DOHH2 (cell line): ENCODE measurements at regions not wholly inside any gene's neighbourhood (a gene's known extent, or its start where the extent isn't known, plus 50 kb on each side); places are given as distances from the start of the nearest gene placed in this dataset.

Experiments used
- H3F3A ChIP-seq: fragments of 200-600 bp; sonication (generic), shearing (Covaris generic); 2 replicates; pipeline ENCODE4 v1.6.0; 2016; ENCODE audit warnings: antibody characterized with exemption, mild to moderate bottlenecking; ENCODE audit not compliant: control insufficient read depth, insufficient read depth
- H3K27ac ChIP-seq: fragments of 200-600 bp; sonication (generic); 2 replicates; pipeline ENCODE4 v1.5.1; 2014; ENCODE audit warnings: low read depth, mild to moderate bottlenecking, low read length, moderate library complexity
- H3K27me3 ChIP-seq: fragments of 200-600 bp; sonication (generic); 2 replicates; pipeline ENCODE4 v1.6.1; 2014; ENCODE audit warnings: mild to moderate bottlenecking, low read length, mixed read lengths; ENCODE audit not compliant: control insufficient read depth
- H3K36me3 ChIP-seq: fragments of 200-600 bp; sonication (generic); 2 replicates; pipeline ENCODE4 v1.6.1; 2014; ENCODE audit warnings: mild to moderate bottlenecking, low read length, moderate library complexity, mixed read lengths; ENCODE audit not compliant: control insufficient read depth
- H3K4me1 ChIP-seq: fragments of 200-600 bp; sonication (generic); 2 replicates; pipeline ENCODE4 v1.6.1; 2014; ENCODE audit warnings: mild to moderate bottlenecking, low read length, mixed read lengths; ENCODE audit not compliant: control insufficient read depth
- H3K4me2 ChIP-seq: fragments of 200-600 bp; sonication (generic); 2 replicates; pipeline ENCODE4 v1.6.0; 2014; ENCODE audit warnings: mild to moderate bottlenecking, low read length, moderate library complexity
- H3K4me3 ChIP-seq: fragments of 200-600 bp; sonication (generic); 2 replicates; pipeline ENCODE4 v1.5.1; 2014; ENCODE audit warnings: mild to moderate bottlenecking, low read length, mixed read lengths
- H3K79me2 ChIP-seq: fragments of 200-600 bp; sonication (generic); 2 replicates; pipeline ENCODE4 v1.6.1; 2014; ENCODE audit warnings: mild to moderate bottlenecking, low read length, mixed read lengths; ENCODE audit not compliant: control insufficient read depth
- H3K9me2 ChIP-seq: fragments of 200-600 bp; sonication (generic); replicated peaks from 2 replicates; pipeline ENCODE4 v1.6.1; 2014; ENCODE audit warnings: mild to moderate bottlenecking, low read length, mixed read lengths; ENCODE audit not compliant: control insufficient read depth
- H3K9me3 ChIP-seq: fragments of 200-600 bp; sonication (generic); 2 replicates; pipeline ENCODE4 v1.6.1; 2014; ENCODE audit warnings: antibody characterized with exemption, low read length, mixed read lengths; ENCODE audit not compliant: control insufficient read depth, insufficient read depth
- H4K20me1 ChIP-seq: fragments of 200-600 bp; sonication (generic); 2 replicates; pipeline ENCODE4 v1.6.0; 2014; ENCODE audit warnings: low read depth, mild to moderate bottlenecking, antibody characterized with exemption, low read length, moderate library complexity; ENCODE audit not compliant: control insufficient read depth, insufficient read depth
- CTCF ChIP-seq: fragments of 200-600 bp; sonication (generic); IDR thresholded peaks from one replicate; pipeline ENCODE4 v1.5.1; 2014; ENCODE audit warnings: antibody characterized with exemption, mild to moderate bottlenecking, low read depth, low read length; ENCODE audit not compliant: poor library complexity, severe bottlenecking
- EZH2phosphoT487 ChIP-seq: fragments of 200-600 bp; sonication (generic); IDR thresholded peaks from 2 replicates; pipeline ENCODE4 v1.6.1; 2017; ENCODE audit warnings: borderline replicate concordance, mild to moderate bottlenecking, antibody characterized with exemption, low read length, moderate library complexity, mixed read lengths

- Histone ChIP-seq H3K4me3 (no peak overlapping the region), H3K9me2 (no peaks in the 10 kb centered on the region), H3K27me3 (no peaks in the 10 kb centered on the region), H3F3A (no peaks in the 10 kb centered on the region), H3K27ac (no peak overlapping the region), H3K36me3 (no peaks in the 10 kb centered on the region), H3K4me1 (no peaks in the 10 kb centered on the region), H3K79me2 (no peaks in the 10 kb centered on the region), H3K4me2 (no peak overlapping the region), H3K9me3 (no peaks in the 10 kb centered on the region), H4K20me1 (no peaks in the 10 kb centered on the region)
- TF ChIP-seq CTCF = no peak
- no peak for TF ChIP-seq EZH2phosphoT487
Measured at GRCh38 chr1:73804935-73805334, 393.0 kb downstream of the LRRIQ3 start.

- Histone ChIP-seq H3F3A (no peaks in the 10 kb centered on the region), H3K9me3 (no peaks in the 10 kb centered on the region), H3K4me2 (no peak overlapping the region), H4K20me1 (no peaks in the 10 kb centered on the region), H3K79me2 (no peaks in the 10 kb centered on the region), H3K27me3 (no peaks in the 10 kb centered on the region), H3K36me3 (no peaks in the 10 kb centered on the region), H3K9me2 (no peaks in the 10 kb centered on the region), H3K27ac (no peak overlapping the region), H3K4me1 (no peaks in the 10 kb centered on the region), H3K4me3 (no peak overlapping the region)
- no peak for TF ChIP-seq CTCF
- TF ChIP-seq EZH2phosphoT487 = no peak
Measured at GRCh38 chr1:73803380-73803779, 394.6 kb downstream of the LRRIQ3 start.

GRCh38 chr1:73801912-73802429 lies 396.0 kb downstream of the LRRIQ3 start:
- Histone ChIP-seq H3K27ac (no peak overlapping the region), H3K4me2 (no peak overlapping the region), H4K20me1 (no peaks in the 10 kb centered on the region), H3K4me1 (no peaks in the 10 kb centered on the region), H3F3A (no peaks in the 10 kb centered on the region), H3K4me3 (no peak overlapping the region), H3K36me3 (no peaks in the 10 kb centered on the region), H3K79me2 (no peaks in the 10 kb centered on the region), H3K9me3 (no peaks in the 10 kb centered on the region), H3K27me3 (no peaks in the 10 kb centered on the region), H3K9me2 (no peaks in the 10 kb centered on the region)
- TF ChIP-seq CTCF (no peak), EZH2phosphoT487 (no peak)

- H3K27me3 ChIP-seq = no peaks in the 10 kb centered on the region
- no peak overlapping the region for H3K4me3 ChIP-seq
- no peaks in the 10 kb centered on the region for H3K9me3 ChIP-seq
- no peaks in the 10 kb centered on the region for H3K4me1 ChIP-seq
- no peaks in the 10 kb centered on the region for H3K9me2 ChIP-seq
- H3K27ac ChIP-seq = no peak overlapping the region
- TF ChIP-seq CTCF (no peak), EZH2phosphoT487 (no peak)
- no peaks in the 10 kb centered on the region for H4K20me1 ChIP-seq
- no peaks in the 10 kb centered on the region for H3F3A ChIP-seq
- H3K4me2 ChIP-seq = no peak overlapping the region
- H3K36me3 ChIP-seq = no peaks in the 10 kb centered on the region
- no peaks in the 10 kb centered on the region for H3K79me2 ChIP-seq
Measured at GRCh38 chr1:73800376-73800775, 397.6 kb downstream of the LRRIQ3 start.
